NK-92 treated with Interleukin-12 subunit alpha and Interleukin-12 subunit beta, amount 100 ng/mL, for 24 hours (cell line): ENCODE measurements at regions not wholly inside any gene's neighbourhood (a gene's known extent, or its start where the extent isn't known, plus 50 kb on each side); places are given as distances from the start of the nearest gene placed in this dataset.
A peak's percentile ranks its signal among the peaks of the same experiment; 100 is the strongest.
"Not testable (repeated sequence)": the region's sequence is repeated elsewhere in the genome, so short reads cannot be mapped to it uniquely, and the experiment has no call there.

Experiments used
- DNase-seq: peaks from one replicate; lab custom pipeline; 2025; lab: John Stamatoyannopoulos, UW

DNA sequence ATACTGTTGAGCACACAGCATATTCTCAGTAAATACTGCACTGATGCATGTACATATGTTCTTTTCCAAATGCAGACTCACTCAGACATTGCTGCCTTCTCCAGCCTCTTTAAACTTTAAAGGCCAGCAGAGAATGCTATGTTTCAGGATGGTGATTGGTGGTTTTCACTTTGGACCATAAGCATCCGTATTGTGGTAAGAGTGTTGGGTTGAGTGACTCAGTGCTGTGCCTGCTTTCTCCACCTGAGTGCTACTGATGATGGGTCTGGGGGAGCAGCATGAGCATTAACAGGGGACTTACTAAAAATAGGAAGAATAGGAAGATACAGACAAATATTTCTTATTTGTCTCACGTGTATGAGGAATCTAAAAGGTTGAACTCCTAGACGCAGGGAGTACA is 56.3 kb upstream of the ZNF92 start:
- DNase-seq = no peak

DNA sequence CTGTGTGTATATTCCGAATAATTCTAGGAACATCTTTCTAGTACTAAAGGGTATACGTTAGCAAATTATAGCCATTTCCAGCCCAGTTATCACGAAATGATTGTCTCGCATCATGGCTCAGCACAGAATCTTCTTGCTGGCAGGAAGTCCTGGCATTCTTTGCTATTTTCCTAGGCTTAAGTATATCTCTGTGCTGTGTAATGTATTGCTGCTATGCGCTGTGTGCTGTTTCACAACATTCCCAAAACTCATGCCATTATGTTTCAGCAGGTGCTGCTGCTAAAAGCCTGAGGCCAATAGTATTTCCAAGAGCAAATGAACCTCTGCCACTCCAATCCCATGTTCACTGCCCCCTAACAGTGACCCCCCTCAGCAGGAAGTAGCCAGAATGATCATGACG is 62.9 kb upstream of the ZNF92 start:
- no peak for DNase-seq

DNA sequence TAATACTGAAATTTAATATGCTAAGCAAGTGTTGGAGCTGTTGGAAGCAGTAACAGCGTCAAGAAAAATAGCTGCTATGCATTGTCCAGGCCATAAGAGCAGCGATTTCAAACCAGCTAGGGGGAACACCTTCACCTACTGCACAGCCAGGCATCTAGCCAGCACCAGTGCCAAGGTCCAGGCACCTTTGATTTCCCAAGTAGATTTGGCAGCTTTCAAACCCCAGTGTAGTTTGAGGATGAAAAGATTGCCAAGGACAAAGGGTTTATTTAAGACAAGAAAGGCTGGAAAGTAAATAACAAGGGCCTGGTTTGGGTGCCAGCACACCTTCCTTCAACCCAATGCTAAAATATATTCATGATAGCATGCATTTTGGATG is 65.4 kb upstream of the ZNF92 start:
- DNase-seq = no peak

DNA sequence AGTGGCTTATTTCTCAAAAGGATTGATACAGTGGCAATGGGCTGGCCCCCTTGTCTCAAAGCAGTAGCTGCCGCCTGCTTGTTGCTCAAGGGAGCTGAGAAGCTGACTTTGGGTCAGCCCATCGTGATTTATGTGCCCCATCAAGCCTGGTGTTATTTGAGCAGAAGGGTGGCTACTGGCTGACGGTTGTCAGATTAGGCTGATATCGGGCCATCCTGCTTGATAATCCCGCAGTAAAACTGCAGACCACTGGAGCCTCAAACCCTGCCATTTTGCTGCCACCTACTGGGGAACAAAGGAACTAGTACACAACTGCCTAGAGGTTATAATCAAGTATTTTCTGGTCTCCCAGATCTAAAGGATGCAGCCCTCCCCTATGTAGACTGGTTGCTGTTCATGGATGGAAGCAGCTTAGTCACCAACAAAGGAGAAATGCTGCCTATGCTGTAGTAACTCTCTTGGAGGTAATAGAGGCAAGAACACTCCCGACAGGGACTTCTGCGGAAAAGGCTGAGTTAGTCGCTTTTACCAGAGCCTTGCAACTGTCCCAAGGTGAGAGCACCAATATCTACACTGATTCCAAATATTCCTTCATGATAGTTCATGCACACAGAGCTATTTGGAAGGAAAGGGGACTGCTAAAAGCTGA is 65.9 kb upstream of the ZNF92 start:
- peak; percentile 22 for DNase-seq

DNA sequence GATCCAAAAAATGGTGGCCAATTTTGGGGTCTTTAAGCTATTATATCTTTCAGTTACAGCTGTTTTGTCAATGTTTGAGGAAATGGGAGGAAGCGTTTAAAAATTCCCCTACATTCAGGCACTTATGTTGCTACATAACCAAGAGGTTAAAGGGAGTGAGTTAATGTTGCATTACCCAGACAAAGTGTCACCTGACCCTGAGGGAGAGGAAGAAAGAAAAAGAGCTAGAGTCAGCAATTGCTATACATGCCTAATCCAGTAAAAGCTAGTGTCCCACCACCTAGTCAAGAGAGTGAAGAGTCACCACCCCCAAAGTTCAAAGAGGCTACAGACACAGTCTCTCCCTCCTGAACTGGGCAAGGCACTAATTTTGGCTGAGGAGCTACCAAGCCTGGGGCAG is 69.5 kb upstream of the ZNF92 start:
- DNase-seq = no peak

DNA sequence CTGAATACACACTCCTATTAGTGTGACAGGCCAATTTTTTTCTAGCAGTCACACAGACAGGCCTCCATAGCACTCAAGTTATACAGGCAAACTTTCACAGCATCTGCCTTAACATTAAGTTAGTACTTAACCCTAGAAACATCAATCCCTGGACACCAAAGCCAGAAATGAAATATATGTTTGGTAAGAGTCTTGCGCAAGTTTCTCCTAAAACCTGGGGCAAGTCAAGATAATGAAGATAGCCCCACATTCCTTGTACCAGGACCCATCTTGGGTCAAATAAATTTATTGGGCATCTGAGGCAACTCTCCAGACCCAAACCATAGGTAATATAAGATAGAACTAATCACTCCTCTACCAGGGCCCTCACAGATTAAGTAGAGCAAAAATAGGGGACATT is 70.8 kb upstream of the ZNF92 start:
- DNase-seq = no peak

DNA sequence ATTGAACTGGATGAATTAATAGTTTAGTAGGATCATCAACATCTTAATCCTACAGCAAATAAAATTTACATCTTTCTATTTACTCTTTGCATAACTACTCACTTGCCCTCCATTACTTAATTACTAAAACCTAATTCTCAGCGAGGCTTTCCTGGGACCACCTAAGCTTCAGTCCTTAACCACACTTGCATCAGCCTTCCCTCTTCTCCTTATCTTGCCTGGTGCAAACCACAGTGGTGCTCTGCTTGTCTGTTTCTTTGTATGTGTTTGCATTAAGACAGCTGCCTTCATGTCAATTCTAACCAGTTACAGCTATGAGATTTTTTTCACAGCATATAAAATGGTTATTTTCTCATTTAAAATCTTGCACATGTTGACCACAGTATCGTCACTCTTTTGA is 72.6 kb upstream of the ZNF92 start:
- no peak for DNase-seq

DNA sequence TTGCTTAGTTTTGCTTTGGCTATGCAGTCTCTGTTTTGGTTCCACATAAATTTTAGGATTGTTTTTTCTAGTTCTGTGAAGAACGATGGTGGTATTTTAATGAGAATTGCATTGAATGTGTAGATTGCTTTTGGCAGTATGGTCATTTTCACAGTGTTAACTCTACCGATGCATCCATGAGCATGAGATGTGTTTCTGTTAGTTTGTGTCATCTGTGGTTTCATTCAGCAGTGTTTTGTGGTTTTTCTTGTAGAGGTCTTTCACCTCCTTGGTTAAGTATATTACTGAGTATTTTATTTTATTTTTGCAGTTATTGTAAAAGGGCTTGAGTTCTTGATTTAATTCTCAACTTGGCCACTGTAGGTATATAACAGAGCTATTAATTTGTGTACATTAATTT is 78.2 kb upstream of the ZNF92 start:
- DNase-seq = no peak

DNA sequence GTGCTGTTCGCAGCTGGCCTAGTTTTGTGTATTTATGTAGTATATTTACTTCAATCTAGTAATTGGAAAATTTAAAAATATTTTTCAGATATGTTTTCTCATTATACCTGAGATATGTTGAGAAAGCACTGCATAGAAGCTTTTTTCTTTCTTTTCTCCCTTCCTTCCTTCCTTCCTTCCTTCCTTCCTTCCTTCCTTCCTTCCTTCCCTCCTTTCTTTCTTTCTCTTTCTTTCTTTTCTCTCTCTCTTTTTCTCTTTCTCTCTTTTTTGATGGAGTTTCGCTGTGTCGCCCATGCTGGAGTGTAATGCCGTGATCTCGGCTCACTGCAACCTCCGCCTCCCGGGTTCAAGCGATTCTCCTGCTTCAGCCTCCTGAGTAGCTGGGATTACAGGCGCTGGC is 83.3 kb upstream of the ZNF92 start:
- not testable (repeated sequence) for DNase-seq

DNA sequence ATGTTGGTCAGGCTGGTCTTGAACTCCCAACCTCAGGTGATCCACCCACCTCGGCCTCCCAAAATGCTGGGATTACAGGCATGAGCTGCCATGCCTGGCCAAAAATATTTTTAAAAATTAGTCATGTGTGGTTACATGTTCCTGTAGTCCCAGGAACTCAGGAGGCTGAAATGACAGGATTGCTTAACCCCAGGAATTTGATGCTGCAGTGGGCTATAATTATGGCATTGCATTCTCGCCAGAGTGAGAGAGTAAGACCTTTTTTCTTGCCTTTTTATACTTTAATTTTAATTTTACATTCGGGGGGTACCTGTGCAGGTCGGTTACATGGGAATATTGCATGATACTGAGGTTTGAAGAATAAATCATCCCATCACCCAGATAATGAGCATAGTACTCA is 86.6 kb upstream of the ZNF92 start:
- DNase-seq = no peak

DNA sequence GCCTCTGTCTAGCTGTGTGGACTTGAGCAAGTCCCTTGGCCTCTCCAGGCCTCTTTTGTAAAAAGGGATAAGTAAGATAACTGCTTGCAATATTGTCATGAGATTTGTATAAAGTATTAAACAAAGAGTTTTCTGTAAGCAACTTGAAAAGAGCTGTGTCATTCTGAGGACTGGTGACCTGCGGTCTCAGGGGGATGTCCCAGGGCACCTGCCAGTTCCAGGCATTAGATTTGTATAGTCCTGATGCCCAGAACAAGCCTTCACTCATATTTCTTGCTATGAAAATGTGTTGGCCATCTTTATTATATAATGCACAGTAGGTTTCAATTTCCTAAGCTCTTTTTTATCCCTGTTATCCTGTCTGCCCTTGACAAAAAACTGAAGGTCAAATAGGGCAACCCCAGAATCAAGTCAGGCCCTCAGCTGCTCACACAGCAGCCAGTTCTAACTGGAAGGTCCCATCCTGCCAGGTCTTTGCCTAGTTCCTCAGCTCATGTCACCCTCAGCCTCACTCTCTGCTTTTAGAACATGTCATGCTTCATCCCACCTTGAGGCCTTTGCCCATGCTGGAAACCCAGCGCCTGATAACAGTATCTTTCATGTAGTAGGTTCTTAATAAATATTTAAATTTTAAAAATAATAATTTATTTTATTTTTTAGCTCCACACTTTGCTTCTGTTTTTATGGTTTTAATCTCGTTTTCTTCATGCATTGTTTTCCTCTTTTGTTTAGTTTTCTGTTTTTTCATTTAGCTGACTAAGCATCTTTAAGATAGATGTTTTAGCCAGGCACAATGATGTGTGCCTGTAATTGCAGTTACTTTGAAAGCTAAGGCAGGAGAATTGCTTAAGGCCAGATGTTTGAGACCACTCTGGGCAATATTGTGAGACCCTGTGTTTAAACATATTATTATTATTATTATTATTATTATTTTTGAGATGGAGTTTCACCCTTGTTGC is 87.5 kb upstream of the ZNF92 start:
- DNase-seq = no peak

DNA sequence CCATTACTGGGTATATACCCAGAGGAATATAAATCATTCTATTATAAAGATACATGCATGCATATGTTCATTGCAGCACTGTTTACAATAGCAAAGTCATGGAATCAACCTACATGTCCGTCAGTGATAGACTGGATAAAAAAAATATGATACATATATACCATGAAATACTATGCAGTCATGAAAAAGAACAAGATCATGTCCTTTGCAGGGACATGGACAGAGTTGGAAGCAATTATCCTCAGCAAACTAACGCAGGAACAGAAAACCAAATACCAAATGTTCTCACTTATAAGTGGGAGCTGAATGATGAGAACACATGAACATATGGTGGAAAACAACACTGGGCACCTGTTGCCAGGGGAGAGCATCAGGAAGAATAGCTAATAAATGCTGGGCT is 88.4 kb upstream of the ZNF92 start:
- not testable (repeated sequence) for DNase-seq

DNA sequence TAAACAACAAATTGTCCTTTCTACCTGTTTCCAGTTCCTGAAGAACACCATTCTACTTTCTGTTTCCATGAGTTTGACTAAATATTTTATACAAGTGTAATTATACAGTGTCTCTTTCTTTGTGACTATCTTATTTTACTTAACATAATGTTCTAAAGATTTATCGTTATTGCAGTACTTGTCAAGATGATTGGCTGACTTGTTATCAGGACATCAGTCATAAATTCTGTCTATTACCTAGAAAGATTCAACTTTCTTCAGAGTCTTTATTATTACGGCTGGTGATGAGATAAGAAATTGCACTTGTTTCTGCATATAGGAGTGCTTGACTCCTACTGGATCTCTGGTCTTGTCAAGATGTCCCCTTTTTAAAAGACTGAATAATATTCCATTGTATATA is 93.9 kb upstream of the ZNF92 start:
- no peak for DNase-seq

DNA sequence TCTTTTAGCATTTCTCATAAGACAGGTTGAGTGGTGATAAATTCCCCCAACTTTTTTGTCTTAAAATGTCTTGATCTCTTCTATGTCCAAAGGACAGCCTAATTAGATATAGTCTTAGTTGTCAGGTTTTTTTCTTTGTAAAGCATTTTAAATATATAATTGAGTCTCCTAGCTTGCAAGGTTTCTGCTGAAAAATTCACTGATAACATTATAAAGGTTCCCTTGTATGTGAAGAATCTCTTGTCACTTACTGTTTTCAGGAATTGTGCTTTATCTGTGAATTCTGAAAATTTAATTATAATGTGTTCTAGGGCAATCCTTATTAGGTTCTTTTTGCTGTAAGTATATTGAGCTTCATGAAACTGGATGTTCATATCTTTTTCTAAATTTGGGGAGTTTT is 96.8 kb upstream of the ZNF92 start:
- no peak for DNase-seq

DNA sequence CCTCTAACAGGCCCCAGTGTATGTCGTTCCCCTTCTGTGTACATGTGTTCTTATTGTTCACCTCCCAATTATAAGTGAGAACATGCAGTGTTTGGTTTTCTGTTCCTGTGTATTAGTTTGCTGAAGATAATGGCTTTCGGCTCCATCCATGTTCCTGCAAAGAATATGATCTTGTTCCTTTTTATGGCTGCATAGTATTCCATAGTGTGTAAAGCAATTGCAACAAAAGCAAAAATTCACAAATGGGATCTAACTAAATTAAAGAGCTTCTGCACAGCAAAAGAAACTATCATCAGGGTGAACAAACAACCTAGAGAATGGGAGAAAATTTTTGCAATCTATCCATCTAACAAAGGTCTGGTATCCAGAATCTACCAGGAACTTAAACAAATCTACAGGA is 102.2 kb upstream of the ZNF92 start:
- not testable (repeated sequence) for DNase-seq

DNA sequence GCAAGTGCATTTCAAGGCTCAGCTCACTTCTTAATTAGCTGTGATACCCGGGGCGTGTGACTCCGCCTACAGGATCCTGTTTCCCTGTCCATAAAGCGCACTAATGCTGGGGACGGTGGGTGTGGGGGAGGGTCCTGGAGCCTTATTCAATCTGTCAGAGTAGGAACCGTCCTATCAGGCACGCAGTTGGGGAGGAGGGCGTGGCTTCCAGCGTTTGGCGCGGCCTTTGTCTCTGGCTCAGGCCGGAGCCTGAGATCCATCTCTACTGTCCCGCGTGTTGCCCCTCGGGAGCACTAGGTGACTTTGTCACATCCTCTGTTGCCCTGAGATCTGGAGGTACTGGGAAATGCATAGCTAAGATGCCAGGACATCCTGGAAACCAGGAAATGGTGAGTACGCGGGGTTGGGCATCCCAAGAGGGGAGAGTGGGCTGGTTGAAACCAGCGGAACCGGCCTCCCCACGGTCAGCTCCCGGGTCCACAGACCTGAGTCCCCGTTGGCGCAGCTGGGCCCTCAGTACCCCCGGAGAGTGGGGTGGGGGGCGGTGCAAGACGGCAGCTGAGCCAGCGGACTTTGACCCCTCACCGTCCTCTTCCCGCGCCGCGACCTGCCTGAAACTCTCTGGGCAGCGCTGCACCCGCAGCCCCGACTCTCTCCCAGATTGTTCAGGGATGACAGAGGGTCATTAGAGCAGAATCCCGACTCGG is 104.4 kb upstream of the ZNF92 start:
- peak; percentile 77 for DNase-seq

DNA sequence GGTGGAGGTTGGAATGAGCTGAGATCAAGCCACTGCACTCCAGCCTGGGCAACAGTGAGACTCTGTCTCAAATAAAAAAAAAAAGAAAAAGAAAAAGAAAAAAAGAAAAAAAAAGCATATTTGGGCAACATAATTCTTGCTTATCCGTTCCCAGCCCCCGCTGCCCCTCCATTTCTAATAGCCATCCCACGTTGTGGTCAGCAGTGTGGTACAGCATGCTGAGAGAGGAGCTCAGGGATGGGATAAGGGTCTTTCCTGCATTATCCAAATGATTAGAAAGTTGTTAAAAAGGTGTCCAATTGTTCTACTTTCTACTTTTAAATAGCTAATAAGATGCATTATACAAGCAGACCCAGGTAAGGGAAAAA is 104.9 kb upstream of the ZNF92 start:
- DNase-seq = no peak

DNA sequence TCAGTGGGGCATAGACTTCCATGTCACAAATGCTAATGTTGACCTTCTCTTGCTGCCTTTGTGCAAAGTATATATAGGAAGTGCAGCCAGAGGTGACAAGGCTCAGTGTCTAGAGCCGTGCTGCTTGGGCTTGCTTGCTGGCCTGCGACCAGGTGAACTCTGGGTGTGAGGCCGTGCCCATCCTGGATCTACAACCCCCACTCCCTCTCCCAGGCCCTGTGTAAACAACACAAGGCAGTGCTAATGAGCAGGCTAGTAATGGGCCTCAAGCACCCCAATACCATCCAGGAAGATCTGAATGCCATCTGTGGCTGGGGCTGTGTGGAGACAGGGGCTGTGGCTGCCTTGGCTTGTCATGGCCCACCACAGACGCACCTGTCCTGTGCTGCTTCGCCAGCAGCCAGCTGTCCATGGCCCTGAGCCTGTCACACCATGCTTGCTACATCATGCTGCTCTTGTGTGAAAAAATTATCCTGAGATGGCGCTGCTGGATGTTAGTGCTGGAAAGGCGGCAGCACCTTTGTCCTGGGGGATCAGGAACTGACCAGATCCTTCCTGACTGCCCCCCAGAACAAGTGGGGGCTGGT is 107.6 kb upstream of the ZNF92 start:
- DNase-seq = no peak

DNA sequence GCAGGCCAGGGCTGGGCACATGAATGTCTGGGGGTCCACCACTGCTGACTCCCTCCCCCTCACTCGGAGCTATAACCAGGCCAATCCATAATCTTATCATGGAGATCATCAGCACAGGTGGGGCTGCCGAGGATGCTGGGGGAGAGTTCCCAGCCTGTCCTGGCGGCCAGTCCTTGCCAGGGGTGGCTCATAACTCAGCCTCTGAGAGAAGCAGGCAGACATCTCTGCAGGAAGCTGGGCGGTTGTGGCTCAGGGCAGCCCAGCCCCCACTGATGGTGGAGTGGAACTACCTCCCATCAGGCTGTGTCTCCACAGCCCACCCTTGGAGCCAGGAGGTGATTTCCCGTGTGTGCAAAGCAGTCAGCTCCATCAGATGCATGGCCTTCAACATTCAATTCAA is 109.4 kb upstream of the ZNF92 start:
- DNase-seq = no peak

DNA sequence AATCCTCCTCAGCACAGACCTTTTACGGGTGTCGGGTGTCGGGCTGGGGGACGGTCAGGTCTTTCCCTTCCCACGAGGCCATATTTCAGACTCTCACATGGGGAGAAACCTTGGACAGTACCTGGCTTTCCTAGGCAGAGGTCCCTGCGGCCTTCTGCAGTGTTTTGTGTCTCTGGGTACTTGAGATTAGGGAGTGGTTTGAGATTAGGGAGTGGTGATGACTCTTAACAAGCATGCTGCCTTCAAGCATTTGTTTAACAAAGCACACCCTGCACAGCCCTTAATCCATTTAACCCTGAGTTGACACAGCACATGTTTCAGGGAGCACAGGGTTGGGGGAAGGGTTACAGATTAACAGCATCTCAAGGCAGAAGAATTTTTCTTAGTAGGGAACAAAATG is 113.0 kb upstream of the ZNF92 start:
- not testable (repeated sequence) for DNase-seq

DNA sequence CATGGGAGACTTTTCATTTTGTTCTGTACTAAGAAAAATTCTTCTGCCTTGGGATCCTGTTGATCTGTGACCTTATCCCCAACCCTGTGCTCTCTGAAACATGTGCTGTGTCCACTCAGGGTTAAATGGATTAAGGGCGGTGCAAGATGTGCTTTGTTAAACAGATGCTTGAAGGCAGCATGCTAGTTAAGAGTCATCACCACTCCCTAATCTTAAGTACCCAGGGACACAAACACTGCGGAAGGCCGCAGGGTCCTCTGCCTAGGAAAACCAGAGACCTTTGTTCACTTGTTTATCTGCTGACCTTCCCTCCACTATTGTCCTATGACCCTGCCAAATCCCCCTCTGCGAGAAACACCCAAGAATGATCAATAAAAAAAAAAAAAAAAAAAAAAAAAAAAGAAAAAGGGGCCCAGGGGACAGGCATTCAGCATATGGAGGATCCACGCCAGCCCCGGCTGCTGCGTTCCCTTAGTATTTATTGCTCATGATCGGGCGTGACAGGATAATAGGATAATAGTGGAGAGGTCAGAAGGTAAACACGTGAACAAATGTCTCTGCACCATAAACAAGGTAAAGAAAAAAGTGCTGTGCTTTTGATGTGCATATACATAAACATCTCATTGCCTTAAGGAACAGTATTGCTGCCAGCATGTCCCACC is 113.7 kb upstream of the ZNF92 start:
- DNase-seq = not testable (repeated sequence)

DNA sequence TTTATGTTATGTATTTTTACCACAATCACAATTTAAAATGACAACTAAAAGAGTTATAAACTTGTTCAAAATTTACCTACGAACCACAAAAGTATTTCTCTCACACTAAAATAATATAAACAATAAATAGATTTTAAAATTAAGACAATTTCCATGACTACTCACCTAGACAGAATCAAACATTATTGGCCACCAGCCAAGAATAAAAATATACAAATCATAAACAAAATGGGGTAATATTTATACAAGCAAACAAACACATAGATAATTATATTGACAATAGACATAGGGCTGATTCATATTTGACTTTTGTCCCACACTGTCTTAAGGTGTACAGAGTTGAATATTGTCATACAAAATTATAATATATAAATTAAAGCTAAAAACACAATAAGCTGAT is 119.6 kb upstream of the ZNF92 start:
- DNase-seq = no peak
